WI38 (cell line): ENCODE measurements at regions not wholly inside any gene's neighbourhood (a gene's known extent, or its start where the extent isn't known, plus 50 kb on each side); places are given as distances from the start of the nearest gene placed in this dataset.

ENCODE experiments used
- H3K4me3 ChIP-seq: 2 replicates; pipeline ENCODE4 v1.5.1; 2011; ENCODE audit warnings: low read depth, mild to moderate bottlenecking, control low read depth, low read length
- CTCF ChIP-seq: IDR thresholded peaks from 2 replicates; pipeline ENCODE4 v1.5.1; 2012; ENCODE audit warnings: low read depth, mild to moderate bottlenecking, control low read depth, low read length

GRCh38 chr17:33498069-33498468 is 205.0 kb upstream of the ASIC2 start:
- H3K4me3 ChIP-seq: no peak overlapping the region
- TF ChIP-seq CTCF: no peak

GRCh38 chr17:33499040-33499439 is 205.9 kb upstream of the ASIC2 start:
- no peak for TF ChIP-seq CTCF

GRCh38 chr17:33500151-33500550 is 207.1 kb upstream of the ASIC2 start:
- no peak for TF ChIP-seq CTCF
- H3K4me3 ChIP-seq: no peak overlapping the region

More at GRCh38 chr17:33499040-33499439, 205.9 kb upstream of the ASIC2 start:
- no peak overlapping the region for H3K4me3 ChIP-seq

GRCh38 chr17:33501185-33501584 is 208.1 kb upstream of the ASIC2 start:
- no peak for TF ChIP-seq CTCF
- no peak overlapping the region for H3K4me3 ChIP-seq

- no peak for TF ChIP-seq CTCF
Observed at GRCh38 chr17:33504571-33504970, 211.5 kb upstream of the ASIC2 start.

GRCh38 chr17:33506889-33507650 is 214.0 kb upstream of the ASIC2 start:
- no peak for TF ChIP-seq CTCF

More at GRCh38 chr17:33504571-33504970, 211.5 kb upstream of the ASIC2 start:
- no peak overlapping the region for H3K4me3 ChIP-seq

GRCh38 chr17:33508215-33508614 is 215.1 kb upstream of the ASIC2 start:
- H3K4me3 ChIP-seq: no peak overlapping the region
- no peak for TF ChIP-seq CTCF

More at GRCh38 chr17:33506889-33507650, 214.0 kb upstream of the ASIC2 start:
- H3K4me3 ChIP-seq: no peak overlapping the region
